22Rv1 (cell line): ENCODE measurements at regions not wholly inside any gene's neighbourhood (a gene's known extent, or its start where the extent isn't known, plus 50 kb on each side); places are given as distances from the start of the nearest gene placed in this dataset.

ENCODE experiments used
- H3K27ac ChIP-seq: fragments of 450-650 bp; 2 replicates; pipeline ENCODE4 v1.5.1; 2017
- CTCF ChIP-seq: fragments of 450-650 bp; IDR thresholded peaks from 2 replicates; pipeline ENCODE4 v1.5.1; 2017; ENCODE audit warnings: mild to moderate bottlenecking
- ZFX ChIP-seq: fragments of 450-650 bp; IDR thresholded peaks from 2 replicates; pipeline ENCODE4 v1.6.1; 2017; ENCODE audit warnings: antibody characterized with exemption, borderline replicate concordance

- no peak overlapping the region for H3K27ac ChIP-seq
- TF ChIP-seq ZFX = no peak
- TF ChIP-seq CTCF = no peak
These were observed 1498.7 kb upstream of the CADM2 start for GRCh38 chr3:83460052-83460451.

GRCh38 chr3:83461411-83461810, 1497.4 kb upstream of the CADM2 start:
- H3K27ac ChIP-seq = no peak overlapping the region
- TF ChIP-seq CTCF = no peak
- no peak for TF ChIP-seq ZFX

- no peak for TF ChIP-seq ZFX
- no peak for TF ChIP-seq CTCF
- no peak overlapping the region for H3K27ac ChIP-seq
These were observed 1481.2 kb upstream of the CADM2 start for GRCh38 chr3:83477563-83477962.

- H3K27ac ChIP-seq = no peak overlapping the region
- no peak for TF ChIP-seq CTCF
- TF ChIP-seq ZFX = no peak
These were observed 1476.3 kb upstream of the CADM2 start for GRCh38 chr3:83482402-83483070.

GRCh38 chr3:83496462-83496861, 1462.3 kb upstream of the CADM2 start:
- no peak overlapping the region for H3K27ac ChIP-seq
- TF ChIP-seq ZFX (no peak), CTCF (no peak)

GRCh38 chr3:83498361-83499016, 1460.3 kb upstream of the CADM2 start:
- H3K27ac ChIP-seq = no peak overlapping the region
- no peak for TF ChIP-seq CTCF
- no peak for TF ChIP-seq ZFX

GRCh38 chr3:83500422-83500821, 1458.4 kb upstream of the CADM2 start:
- TF ChIP-seq ZFX (no peak), CTCF (no peak)
- H3K27ac ChIP-seq = no peak overlapping the region
